ENCODE measurements at regions not wholly inside any gene's neighbourhood (a gene's known extent, or its start where the extent isn't known, plus 50 kb on each side); places are given as distances from the start of the nearest gene placed in this dataset.
"Not testable (repeated sequence)": the region's sequence is repeated elsewhere in the genome, so short reads cannot be mapped to it uniquely, and the experiment has no call there.

- H3K4me1 ChIP-seq (ENCODE audit: insufficient read depth) = peaks cover 16% of the 10 kb centered on the region
- not testable (repeated sequence) for H3K27me3 Mint-ChIP-seq (ENCODE audit: insufficient read depth, low read depth, poor library complexity); H3K36me3 Mint-ChIP-seq (ENCODE audit: low read depth); H3K27me3 ChIP-seq (ENCODE audit: insufficient read depth); H3K4me2 ChIP-seq; H4K20me1 ChIP-seq (replicated peaks; ENCODE audit: insufficient read depth); H2AFZ ChIP-seq; H3K36me3 ChIP-seq (ENCODE audit: insufficient read depth); H3K9me3 Mint-ChIP-seq; H3K27ac Mint-ChIP-seq; H3K79me2 ChIP-seq (replicated peaks; ENCODE audit: insufficient read depth); ATAC-seq; H3K9me2 ChIP-seq (ENCODE audit: insufficient read depth); H3K4me3 Mint-ChIP-seq; H3K4me3 ChIP-seq; H3F3A ChIP-seq (replicated peaks; ENCODE audit: low read depth); DNase-seq (ENCODE audit: low spot score); H3K27ac ChIP-seq (ENCODE audit: low read depth)
- H3K4me1 Mint-ChIP-seq = peaks cover 26% of the 10 kb centered on the region
Measured at GRCh38 chr11:49282125-49282524, 73.7 kb upstream of the FOLH1 start.

- DNase-seq (ENCODE audit: low spot score); H3K27ac Mint-ChIP-seq; H4K20me1 ChIP-seq (replicated peaks; ENCODE audit: insufficient read depth): not testable (repeated sequence)
Measured at GRCh38 chr11:49277951-49278350, 69.5 kb upstream of the FOLH1 start.

More at GRCh38 chr11:49277951-49278350, 69.5 kb upstream of the FOLH1 start:
- H3K9me3 Mint-ChIP-seq; H3K4me1 Mint-ChIP-seq; H3K27me3 Mint-ChIP-seq (ENCODE audit: insufficient read depth, low read depth, poor library complexity); H3K4me3 ChIP-seq; H3K27ac ChIP-seq (ENCODE audit: low read depth); H3F3A ChIP-seq (replicated peaks; ENCODE audit: low read depth); ATAC-seq; H3K4me2 ChIP-seq; H3K79me2 ChIP-seq (replicated peaks; ENCODE audit: insufficient read depth); H3K4me3 Mint-ChIP-seq; H3K36me3 ChIP-seq (ENCODE audit: insufficient read depth); H3K9me2 ChIP-seq (ENCODE audit: insufficient read depth); H3K27me3 ChIP-seq (ENCODE audit: insufficient read depth); H3K4me1 ChIP-seq (ENCODE audit: insufficient read depth); H3K36me3 Mint-ChIP-seq (ENCODE audit: low read depth): not testable (repeated sequence)
- peak overlapping the region; percentile 48; the same call in 1 of the 2 replicates for H2AFZ ChIP-seq
